ENCODE measurements at regions not wholly inside any gene's neighbourhood (a gene's known extent, or its start where the extent isn't known, plus 50 kb on each side); places are given as distances from the start of the nearest gene placed in this dataset.

DNA sequence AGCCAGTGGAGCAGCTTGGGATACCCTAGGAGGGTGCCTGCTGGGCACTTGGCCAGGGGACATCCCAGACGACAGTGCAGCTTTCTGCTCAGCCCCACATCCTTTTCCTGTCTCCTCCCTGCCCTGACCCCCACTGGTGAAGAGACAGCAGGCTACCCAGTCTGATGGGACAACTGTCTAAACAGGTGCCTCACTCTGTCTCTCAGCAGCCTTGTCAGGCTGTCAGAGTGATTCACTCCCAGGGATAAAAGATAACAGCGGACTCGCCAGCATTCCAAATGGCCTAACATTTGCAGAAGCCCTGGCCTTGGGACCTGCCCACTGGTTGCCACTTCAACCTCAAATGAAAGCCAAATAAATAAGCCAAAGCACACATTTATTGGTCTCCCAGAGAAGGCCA lies 318.6 kb upstream of the PLET1 start:
- no peak for DNase-seq (ENCODE audit: low read depth in 2 of 2, low spot score in 1 of 2)

DNA sequence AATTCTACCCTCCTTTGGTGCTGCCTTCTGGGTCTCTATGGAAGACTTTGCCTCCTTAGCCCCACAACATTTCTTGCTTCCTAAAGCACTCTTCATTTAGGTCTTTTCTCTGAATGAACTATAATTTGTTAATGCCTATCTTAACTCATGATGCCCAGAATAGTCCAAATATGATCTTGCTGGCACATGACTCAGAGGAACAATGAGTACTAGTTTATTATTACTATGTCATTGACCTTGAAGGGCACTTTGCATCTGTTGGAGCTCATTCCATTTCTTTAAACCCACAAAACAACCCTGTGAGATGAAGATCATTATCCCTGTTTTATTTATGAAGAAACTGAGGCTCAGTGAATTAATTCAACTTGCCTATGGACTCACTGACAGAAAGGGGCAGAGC lies 320.2 kb upstream of the PLET1 start:
- DNase-seq (ENCODE audit: low read depth in 2 of 2, low spot score in 1 of 2), result no peak

DNA sequence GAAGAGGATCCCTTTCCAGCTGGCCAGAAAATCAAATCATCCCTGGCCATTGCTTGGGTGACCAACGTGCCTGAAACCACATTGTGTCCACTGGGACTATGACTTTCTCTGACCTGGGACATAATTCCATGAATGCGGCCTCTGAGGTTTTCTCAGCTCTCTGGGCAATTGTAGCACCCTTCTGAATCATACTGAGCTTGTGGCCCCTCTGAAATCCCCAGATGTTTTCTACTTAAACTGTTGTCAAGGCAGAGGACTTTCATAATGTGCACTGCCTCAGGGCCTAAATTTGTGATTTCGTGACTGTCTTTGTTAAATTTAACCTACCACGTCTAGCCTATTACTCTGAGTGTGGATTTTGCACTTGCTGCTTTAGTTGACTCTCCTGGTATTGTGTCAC lies 321.1 kb upstream of the PLET1 start:
- DNase-seq (ENCODE audit: low read depth in 2 of 2, low spot score in 1 of 2), result no peak

DNA sequence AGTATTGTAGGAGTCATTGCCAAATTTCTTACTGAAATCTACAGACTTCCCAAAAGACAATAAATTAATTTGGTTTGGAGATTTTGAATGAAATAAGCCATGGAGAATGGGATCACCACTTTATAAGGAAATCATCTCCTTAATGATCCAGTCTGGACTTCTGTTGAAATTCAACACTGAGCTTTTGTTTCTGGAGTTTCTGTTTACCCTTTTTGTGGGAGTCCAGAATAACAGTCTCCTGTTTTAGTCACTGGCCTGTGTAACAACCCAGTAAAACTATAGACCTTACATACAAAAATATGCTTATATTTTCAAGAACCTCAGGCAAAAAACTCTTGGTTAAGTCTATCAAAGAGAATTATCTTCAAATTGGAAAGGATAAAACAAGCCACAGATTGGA lies 321.7 kb upstream of the PLET1 start:
- DNase-seq (ENCODE audit: low read depth in 2 of 2, low spot score in 1 of 2), result no peak

DNA sequence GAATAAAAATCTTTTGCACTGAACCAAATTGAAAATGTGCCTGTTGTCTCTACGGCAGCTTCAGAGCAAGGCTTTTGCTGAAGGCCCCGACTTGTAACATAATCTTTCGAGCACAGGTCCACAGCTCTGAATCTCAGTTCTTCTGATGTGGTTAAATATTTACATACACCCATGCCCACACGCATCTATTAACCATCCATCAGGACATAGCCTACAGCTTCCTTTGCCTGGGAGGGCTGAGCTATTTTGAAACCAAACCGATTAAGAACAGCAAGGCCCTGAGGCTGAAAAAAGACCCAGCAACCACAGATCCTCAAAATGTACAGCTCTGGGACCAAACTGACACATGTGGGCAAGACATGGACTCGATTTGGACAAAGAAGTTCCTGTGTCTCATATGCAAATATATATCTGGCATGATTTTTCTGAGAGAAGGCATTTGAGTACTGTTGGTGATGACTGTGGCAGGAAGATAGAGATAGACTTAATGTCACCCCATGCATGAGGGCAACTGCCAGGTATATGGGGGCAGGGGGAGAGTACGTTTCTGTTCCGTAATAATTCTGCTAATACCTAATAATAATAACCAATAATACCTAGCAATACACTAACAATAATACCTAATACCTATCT lies 322.7 kb upstream of the PLET1 start:
- no peak for DNase-seq (ENCODE audit: low read depth in 2 of 2, low spot score in 1 of 2)

DNA sequence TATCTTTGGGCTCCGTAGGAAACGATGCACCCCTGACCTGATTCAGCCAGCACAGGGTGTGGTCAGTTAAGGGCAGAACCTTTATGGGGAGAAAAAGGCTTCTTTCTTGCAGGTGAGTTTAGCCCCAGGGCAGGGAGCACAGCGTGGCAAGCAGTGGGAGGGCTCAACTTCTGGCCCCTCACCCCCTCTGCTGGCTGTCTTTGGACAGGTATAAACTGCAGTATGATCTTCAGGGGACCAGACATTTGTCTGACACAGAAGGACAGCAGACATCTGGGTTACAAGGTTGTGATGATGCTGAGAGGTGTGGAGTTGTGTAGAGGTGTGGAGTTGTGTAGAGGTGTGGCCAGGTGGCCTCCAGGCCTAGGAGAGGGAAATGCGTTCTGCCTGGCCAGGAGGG lies 324.0 kb upstream of the PLET1 start:
- no peak for DNase-seq (ENCODE audit: low read depth in 2 of 2, low spot score in 1 of 2)

DNA sequence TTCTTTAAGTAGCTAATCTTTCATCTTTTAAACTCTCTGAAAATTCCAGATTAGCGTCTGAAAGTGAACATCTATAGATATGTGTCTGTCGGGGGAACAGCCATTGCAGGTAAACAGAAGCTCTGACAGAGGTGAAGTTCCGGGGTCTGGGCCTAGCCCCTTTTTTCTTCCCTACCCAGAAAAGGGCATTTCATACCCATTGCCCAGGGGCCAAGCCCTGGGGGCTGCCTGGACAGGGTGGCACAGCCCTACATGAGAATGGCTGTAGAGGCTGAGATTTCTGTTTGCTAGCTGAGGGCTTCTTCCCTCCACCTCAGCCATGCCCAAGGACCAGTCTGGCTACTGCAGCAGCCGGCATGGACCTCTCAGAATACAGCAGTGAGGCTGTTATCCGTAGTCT lies 327.0 kb upstream of the PLET1 start:
- no peak for DNase-seq (ENCODE audit: low read depth in 2 of 2, low spot score in 1 of 2)

DNA sequence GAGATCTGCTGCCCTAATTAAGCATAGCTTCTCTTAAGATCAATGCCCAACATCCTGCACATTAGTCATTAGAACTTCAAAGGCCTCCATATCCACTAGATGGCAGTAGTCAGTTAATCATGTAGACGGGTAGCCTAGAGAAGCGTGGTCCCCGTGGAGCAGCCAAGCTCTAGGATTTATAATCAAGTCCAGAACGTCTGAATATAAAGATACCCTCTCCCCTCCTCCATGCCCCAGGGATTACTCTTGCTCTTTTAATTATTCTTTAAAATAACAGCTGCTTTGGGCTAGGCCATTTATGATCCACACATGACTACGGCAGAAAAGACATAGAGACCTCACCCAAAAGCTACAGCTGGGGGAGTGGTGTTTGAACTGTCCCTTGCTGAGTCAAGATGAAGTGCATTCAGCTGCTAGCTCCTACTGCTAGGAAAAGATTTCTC lies 327.6 kb upstream of the PLET1 start:
- no peak for DNase-seq (ENCODE audit: low read depth in 2 of 2, low spot score in 1 of 2)

DNA sequence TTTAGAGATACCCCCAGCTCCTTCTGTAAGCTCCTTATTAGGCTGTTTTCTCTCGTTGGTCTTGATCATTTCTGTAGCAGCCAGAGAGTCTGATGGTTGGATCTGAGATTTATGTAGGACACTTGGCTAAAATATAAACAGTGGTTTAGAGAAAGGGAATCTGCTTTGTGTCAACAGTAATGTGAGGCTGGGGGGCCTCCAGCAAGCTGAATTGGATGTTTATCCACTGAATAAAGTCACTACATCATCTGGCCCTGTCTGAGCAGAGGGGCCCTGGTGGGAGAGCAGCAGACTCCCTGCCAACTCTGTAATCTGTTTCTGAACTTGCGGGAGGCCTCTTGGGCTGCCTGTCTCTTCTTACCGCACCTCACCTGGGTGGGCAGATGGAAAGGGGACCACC lies 328.5 kb upstream of the PLET1 start:
- DNase-seq (ENCODE audit: low read depth in 2 of 2, low spot score in 1 of 2), result no peak

DNA sequence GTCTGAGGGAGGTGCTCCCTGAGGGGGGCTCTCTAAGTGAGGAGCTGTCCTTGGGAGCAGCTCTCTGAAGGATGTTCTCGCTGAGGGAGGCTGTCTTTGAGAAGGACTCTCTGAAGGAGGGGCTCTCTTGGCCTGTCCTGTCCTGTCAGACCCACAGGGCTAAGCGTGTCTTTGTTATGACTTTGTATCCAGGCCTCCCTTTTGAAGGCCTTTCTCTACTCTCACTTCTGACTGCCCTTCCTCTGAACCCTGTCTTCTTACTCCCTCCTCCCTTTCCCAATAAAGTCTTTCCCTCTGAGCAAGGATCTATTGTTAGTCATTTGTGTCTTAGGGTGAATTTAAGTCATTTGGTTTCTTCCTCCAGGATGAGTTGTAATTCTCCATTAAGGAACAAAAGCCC lies 330.1 kb upstream of the PLET1 start:
- DNase-seq (ENCODE audit: low read depth in 2 of 2, low spot score in 1 of 2), result no peak

DNA sequence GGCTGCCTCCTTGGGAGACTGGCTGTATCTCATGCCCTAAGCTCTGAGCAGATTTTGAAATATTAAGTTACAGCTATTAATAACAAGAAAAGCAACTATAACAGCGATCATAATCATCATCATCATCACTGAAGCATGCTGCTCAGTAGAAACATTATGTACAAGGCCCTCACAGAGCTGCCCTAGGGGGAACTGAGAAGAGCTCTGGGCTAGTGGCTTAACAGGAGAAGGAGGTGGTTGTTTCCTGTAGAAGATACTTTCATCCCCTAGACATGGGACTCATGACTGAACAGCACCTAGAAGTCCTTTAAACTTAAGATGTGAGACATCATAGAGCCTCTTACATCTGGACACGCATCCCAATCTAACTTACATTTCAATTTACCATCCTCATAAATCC lies 332.8 kb upstream of the PLET1 start:
- DNase-seq (ENCODE audit: low read depth in 2 of 2, low spot score in 1 of 2), result no peak

DNA sequence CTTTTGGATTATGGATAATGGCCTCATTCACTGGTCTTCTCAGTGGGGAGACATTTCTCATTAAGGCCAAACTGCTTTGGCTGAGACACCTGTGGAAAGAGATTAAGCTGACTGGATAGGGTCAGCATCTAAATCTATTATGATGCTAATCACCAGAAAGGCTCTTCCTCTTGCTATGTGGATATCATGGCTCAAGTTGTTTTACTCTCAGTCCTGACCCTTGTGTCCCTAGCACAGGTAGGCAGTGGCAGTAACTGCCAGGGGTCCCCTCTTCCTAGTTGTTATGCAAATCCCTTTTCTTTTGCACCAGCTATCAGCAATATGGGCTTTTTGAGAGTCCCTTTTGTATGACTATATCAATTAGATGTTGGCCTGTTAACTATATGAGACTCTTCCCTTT lies 335.7 kb upstream of the PLET1 start:
- DNase-seq (ENCODE audit: low read depth in 2 of 2, low spot score in 1 of 2), result no peak

DNA sequence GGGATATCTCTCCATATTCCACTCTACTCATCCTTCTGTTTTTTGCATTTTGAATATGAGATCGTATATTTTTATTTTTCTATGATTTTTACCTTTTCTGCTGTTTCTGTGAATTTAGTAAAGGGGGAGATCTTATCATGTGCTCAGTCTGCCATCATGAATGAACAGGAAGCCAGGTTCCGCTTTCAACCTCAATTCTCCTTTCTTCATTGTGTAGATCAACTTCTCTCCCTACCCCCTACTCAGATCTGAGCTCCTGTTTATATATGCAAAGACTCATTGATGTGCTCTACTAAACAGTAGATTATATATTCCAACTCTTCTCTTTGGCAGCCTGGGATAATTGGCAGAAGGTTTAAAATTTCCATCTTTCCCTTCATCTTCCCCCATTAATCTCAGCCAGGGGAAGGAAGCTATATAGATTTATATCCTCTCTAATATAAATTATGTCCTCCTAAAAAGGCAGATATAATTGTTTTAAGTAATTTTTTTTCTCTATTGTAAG lies 336.7 kb upstream of the PLET1 start:
- DNase-seq (ENCODE audit: low read depth in 2 of 2, low spot score in 1 of 2), result no peak

DNA sequence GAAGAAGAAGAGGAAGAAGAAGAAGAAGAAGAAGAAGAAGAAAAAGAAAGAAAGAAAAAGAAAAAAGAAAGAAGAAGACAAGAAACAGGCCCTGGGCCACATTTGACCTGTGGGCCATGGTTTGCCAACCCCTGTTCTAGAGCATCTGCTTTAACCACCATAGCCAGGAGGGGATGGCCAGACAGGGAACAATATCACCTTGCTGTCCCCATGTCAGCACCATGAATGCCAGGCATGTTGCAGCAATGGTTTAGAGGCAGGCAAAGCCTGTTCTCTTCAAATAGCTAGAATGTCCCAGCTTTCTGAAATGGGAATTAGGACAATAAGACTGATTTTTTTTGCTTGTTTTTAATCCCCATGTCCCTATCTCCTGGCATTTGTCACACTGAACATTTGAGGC lies 338.6 kb upstream of the PLET1 start:
- no peak for DNase-seq (ENCODE audit: low read depth in 2 of 2, low spot score in 1 of 2)

DNA sequence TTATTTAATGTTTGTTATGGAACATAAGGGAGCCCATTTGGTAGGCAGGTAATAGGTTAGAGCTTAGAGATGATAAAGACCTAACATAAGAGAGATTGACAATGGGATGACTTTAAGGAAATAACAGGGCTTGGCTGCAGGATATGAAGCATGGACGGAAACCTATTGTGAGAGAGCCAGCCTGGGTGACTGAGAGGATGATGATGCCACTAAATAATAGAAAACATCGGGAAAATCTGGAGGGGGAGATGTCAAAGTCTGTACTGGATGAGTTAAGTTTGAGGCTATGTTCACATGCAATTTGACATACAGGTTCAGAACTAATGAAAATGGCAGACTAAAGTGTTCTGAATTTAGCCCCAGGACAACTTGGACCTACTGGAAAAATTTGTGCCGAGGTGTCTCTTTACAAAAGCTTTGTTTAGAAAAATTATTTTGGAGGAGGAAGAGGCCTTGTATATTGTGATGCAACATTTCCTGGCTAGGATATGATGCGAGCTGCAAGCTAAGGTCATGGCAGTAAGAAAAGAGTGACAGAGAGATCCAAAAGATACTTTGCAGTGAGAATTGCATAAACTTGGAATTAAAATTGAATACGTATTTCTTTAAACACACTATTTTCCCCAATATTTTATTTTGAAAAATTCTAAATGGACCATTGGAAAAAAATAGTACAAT lies 339.3 kb upstream of the PLET1 start:
- no peak for DNase-seq (ENCODE audit: low read depth in 2 of 2, low spot score in 1 of 2)

DNA sequence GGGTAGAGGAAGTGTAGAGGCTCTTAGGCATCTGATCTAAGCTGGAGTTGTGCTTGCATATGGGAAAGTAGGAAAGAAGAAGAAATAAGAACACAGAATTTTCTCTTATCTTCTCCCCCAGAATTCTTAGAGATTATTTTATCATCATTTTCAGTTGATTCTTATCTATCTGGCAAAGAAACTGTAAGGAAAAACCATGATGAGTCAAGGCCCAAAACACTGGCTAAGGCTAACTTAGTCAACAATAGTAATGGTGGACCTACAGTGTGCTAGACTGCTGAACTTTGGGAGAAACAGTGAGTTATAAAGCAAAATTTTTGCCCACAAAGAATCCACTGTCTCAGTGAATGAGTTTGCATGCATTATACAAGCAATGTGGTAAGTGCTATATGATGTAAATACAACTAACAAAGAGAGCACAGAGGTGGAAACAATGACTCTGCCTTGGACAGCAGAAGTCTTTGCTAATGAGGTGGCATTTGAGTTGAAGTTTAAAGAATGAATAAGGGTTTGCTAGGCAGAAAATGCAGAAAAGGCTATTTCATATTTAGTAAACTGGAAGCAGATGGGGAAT lies 344.5 kb upstream of the PLET1 start:
- no peak for DNase-seq (ENCODE audit: low read depth in 2 of 2, low spot score in 1 of 2)

DNA sequence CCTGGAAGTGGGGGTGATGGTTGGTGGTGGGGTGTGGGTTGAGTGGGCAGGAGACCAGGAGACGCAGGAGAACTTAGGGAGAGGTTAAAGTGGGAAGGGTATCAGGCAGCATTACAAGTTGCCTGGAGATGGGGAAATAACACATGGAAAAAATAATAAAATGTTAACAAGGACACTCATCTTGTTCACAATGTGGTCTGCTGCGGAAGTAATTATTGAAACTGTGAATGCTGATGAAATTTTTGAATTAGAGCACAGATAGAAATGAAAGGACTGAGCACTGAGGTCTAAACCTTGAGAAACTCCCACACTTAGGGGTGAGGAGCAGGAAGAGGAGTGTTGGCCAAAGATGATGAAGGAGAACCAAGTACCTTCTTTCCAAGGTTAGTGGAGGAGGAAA lies 346.0 kb upstream of the PLET1 start:
- DNase-seq (ENCODE audit: low read depth in 2 of 2, low spot score in 1 of 2), result no peak

DNA sequence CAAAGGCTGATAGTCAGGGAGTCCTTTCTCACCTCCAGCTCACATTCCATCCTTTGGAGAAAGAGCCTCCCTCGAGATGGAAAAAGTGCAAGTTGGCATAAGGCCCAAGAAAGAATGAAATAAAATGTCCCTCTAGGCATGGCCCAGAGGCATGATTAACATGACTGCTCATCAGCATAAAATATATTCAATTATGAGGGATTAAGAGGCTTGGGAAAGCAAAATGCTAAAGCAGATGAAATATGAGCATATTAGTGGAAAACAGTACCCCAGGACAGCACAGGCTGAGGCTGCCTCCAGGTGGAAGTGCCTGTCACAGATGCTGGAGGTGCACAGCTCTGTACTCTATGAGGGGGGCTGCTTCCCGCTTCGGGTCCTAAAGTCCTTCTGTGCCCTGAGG lies 347.8 kb upstream of the PLET1 start:
- no peak for DNase-seq (ENCODE audit: low read depth in 2 of 2, low spot score in 1 of 2)

DNA sequence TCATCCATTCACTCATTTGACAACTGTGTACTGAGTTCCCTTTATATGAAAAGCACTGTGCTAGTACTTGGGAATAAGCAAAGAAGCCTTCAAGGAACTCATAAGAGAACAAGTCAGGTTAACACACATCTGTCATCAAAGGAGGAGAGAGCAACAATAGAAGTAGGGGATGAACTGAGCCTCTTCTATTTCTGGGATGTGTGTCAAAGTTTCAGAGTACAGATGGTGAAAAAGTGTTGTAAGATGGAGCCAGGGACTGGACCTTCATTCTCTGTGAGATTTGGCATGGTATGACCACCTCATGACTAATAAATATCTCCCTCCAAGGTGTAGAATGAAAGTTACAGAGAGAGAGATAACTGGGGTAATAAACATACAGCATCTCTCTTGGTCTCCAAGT lies 349.8 kb upstream of the PLET1 start:
- no peak for DNase-seq (ENCODE audit: low read depth in 2 of 2, low spot score in 1 of 2)

DNA sequence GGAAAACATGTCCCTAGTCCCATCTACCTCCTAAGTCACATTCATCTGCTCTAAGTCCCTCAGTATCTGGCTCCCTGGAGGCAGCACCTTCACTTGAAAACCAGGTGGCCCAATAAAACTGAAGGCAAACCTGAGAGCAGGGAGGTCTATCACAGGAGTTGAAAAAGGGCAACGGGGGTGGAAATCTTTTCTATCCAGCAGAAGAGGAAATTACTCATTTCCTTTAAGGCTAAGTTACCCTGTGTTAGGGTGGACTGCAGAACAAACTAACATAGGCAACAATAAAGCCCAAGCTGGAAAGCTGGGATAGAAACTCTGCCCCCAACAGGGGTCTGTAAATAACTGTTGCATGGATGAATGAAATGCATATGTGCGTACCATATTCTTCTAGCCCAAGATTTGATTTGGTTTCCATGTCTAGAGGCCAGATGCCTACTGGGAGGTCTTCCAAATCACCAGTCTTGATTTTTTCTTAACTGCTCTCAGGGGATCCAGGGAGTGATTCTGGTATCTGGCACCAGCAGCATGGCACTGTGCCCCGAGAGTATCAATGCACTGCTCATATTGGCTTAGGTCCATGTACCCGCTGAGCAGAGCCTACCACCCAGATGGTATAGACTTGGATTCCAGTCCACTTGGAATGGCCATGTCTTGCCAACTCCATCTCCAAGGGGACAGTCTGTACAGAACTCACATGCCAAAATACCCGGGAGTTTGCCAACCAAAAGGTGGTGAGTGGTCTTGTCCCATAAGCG lies 350.0 kb upstream of the NCAM1 start:
- no peak for DNase-seq (ENCODE audit: low read depth in 2 of 2, low spot score in 1 of 2)

DNA sequence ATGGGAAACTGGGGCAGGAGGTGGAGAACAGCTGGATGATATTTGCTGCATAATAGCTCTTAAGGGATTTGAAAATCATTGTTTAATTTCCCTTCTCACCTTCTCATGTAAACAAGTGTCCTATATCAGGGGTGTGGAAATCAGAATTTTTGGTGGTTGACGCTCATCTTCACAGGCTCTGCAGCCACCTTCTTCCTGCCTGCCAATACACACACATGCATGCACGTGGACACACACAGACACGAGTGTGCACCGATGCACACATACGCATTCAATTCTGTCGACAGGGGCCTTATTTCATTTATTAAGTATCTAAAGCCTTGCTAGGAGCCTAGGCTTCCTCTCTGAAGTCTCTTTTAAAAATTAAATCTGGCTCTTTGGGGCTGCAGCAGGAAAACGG lies 349.4 kb upstream of the NCAM1 start:
- no peak for DNase-seq (ENCODE audit: low read depth in 2 of 2, low spot score in 1 of 2)

DNA sequence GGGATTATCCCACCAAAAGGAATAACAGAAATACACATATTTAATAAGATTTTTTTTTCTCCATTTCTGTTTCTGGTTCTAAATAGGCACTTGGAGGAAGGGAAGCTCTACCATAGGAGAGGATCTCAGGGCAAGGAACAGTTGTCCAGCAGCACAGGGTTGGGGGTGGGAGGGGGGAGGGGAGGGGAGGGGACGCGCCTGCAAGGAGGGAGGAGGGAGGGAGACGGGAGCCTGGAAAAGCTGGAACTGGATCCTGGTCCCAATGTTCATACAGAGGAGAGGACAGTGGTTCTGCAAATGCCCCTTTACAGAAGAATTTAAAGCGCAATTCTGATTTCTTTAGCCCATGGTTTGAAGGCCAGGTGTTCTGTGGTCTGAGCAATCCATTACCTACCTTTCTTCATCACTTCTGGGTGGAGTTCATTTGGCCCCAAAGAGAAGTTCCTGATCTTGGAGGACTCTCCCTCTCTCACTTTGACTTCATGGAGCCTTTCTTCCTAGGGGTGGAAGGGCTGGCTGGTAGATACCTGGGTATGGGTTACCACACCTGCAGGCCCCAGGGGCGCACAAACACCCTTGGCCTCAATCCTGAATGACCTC lies 348.9 kb upstream of the NCAM1 start:
- DNase-seq (ENCODE audit: low read depth in 2 of 2, low spot score in 1 of 2), result no peak

Measured in stimulated activated CD8-positive, alpha-beta memory T cell treated with anti-CD3 and anti-CD28 coated beads, Interleukin-4, amount 100 ng/mL, for 1 hour (primary cell).